ENCODE measurements at regions not wholly inside any gene's neighbourhood (a gene's known extent, or its start where the extent isn't known, plus 50 kb on each side); places are given as distances from the start of the nearest gene placed in this dataset.

- CTCF ChIA-PET = no interaction called here
- POLR2A ChIA-PET = no interaction called here
These were observed 69.7 kb upstream of the SPAG17 start for GRCh38 chr1:118254491-118255425.

- ChIA-PET POLR2A (no interaction called here), CTCF (no interaction called here)
These were observed 69.0 kb upstream of the SPAG17 start for GRCh38 chr1:118254001-118254400.

GRCh38 chr1:118253053-118253915 is 68.3 kb upstream of the SPAG17 start:
- POLR2A ChIA-PET = no interaction called here
- CTCF ChIA-PET = no interaction called here

GRCh38 chr1:118252624-118253023 is 67.6 kb upstream of the SPAG17 start:
- POLR2A ChIA-PET = no interaction called here
- CTCF ChIA-PET = no interaction called here

- CTCF ChIA-PET = no interaction called here
- POLR2A ChIA-PET = no interaction called here
These were observed 65.2 kb upstream of the SPAG17 start for GRCh38 chr1:118250232-118250631.

- ChIA-PET POLR2A (no interaction called here), CTCF (no interaction called here)
These were observed 64.6 kb upstream of the SPAG17 start for GRCh38 chr1:118249641-118250040.

GRCh38 chr1:118247593-118247992 is 62.6 kb upstream of the SPAG17 start:
- CTCF ChIA-PET = no interaction called here
- POLR2A ChIA-PET = no interaction called here

DNA sequence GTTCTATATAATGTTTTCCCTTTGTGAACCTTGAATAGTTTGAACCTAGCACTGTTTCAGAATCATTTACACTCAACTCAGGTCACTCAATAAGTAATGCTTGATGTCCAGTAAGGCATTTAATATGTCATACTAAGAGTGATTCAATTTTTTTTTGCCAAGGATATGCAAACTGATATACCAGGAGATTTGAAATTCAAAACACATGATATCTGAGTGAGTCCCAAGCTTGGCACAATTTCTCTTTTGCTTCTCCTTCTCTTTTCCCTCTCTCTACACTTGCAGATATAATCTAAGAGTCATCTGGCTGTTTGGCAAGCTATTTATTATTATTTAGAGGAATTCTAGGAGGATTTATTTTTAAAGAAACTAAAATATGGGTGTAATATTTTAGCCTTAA is 61.6 kb upstream of the SPAG17 start:
- ChIA-PET POLR2A (no interaction called here), CTCF (no interaction called here)

DNA sequence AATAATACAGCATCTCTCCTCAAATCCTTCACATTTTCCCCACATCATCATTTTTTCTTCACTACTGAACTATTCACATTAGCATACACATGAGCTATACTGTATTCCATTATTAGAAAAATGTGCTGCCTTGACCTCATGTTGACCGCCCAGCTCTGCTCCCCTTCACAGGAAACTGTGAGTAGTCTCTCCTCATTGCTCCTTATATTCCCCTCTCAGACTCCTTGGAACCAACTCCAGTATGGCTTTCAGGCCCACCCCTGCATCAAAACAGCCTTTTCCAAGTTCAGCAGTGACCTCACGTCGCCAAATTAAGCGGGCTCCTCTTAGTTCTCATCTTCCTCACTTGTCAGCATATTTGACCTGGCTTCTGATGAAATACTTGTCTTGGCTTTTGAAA is 59.2 kb upstream of the SPAG17 start:
- CTCF ChIA-PET = no interaction called here
- POLR2A ChIA-PET = no interaction called here

DNA sequence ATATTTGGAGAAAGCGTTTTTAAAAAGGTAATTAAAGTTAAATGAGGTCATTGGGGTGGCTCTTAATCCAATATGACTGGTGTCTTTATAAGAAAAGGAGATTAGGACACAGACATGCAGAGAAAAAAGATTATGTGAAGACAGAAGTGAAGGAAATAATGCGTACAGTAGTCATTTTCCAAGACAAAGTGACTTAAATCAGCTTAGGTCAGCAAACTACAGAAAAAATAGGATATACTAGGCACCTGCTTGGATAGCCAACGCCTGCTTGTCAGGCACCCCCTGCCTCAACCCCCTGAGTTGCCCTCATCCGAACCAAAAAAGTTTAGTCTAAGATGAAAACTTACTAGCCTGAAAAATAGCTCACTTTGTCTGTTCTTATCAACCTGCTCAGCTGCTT is 58.2 kb upstream of the SPAG17 start:
- ChIA-PET POLR2A (no interaction called here), CTCF (no interaction called here)
